NCI-H524 treated with DMSO at 0.1 percent for 48 hours (cell line): ENCODE measurements at regions not wholly inside any gene's neighbourhood (a gene's known extent, or its start where the extent isn't known, plus 50 kb on each side); places are given as distances from the start of the nearest gene placed in this dataset.

Experiments
- DNase-seq: peaks from one replicate; lab custom pipeline; 2025; lab: John Stamatoyannopoulos, UW

- no peak for DNase-seq
Measured at GRCh38 chr19:28501976-28502375, 711.0 kb downstream of the UQCRFS1 start.

GRCh38 chr19:28500982-28501630 is 711.8 kb downstream of the UQCRFS1 start:
- no peak for DNase-seq

- DNase-seq: no peak
Measured at GRCh38 chr19:28500296-28500695, 712.7 kb downstream of the UQCRFS1 start.

- DNase-seq: no peak
Measured at GRCh38 chr19:28498404-28498976, 714.5 kb downstream of the UQCRFS1 start.

- no peak for DNase-seq
Measured at GRCh38 chr19:28497887-28498286, 715.1 kb downstream of the UQCRFS1 start.

GRCh38 chr19:28497137-28497536 is 715.8 kb downstream of the UQCRFS1 start:
- no peak for DNase-seq

- DNase-seq: no peak
Measured at GRCh38 chr19:28495046-28495445, 717.9 kb downstream of the UQCRFS1 start.

GRCh38 chr19:28494461-28494860 is 718.5 kb downstream of the UQCRFS1 start:
- DNase-seq: no peak

- DNase-seq: no peak
Measured at GRCh38 chr19:28493884-28494283, 719.1 kb downstream of the UQCRFS1 start.

GRCh38 chr19:28492621-28493020 is 720.3 kb downstream of the UQCRFS1 start:
- DNase-seq: no peak

GRCh38 chr19:28492201-28492600 is 720.8 kb downstream of the UQCRFS1 start:
- DNase-seq: no peak

- no peak for DNase-seq
Measured at GRCh38 chr19:28489776-28490175, 723.2 kb downstream of the UQCRFS1 start.

GRCh38 chr19:28489126-28489660 is 723.8 kb downstream of the UQCRFS1 start:
- DNase-seq: no peak

GRCh38 chr19:28487999-28488398 is 725.0 kb downstream of the UQCRFS1 start:
- no peak for DNase-seq

GRCh38 chr19:28486926-28487325 is 726.0 kb downstream of the UQCRFS1 start:
- no peak for DNase-seq

GRCh38 chr19:28486473-28486872 is 726.5 kb downstream of the UQCRFS1 start:
- no peak for DNase-seq

- no peak for DNase-seq
Measured at GRCh38 chr19:28485292-28485691, 727.7 kb downstream of the UQCRFS1 start.

GRCh38 chr19:28483197-28483596 is 729.8 kb downstream of the UQCRFS1 start:
- no peak for DNase-seq

GRCh38 chr19:28482221-28482620 is 730.7 kb downstream of the UQCRFS1 start:
- no peak for DNase-seq

- no peak for DNase-seq
Measured at GRCh38 chr19:28481674-28482073, 731.3 kb downstream of the UQCRFS1 start.

- DNase-seq: no peak
Measured at GRCh38 chr19:28475525-28475924, 737.4 kb downstream of the UQCRFS1 start.

- no peak for DNase-seq
Measured at GRCh38 chr19:28472843-28473242, 740.1 kb downstream of the UQCRFS1 start.

- DNase-seq: no peak
Measured at GRCh38 chr19:28471731-28472510, 741.0 kb downstream of the UQCRFS1 start.
